ENCODE measurements at regions not wholly inside any gene's neighbourhood (a gene's known extent, or its start where the extent isn't known, plus 50 kb on each side); places are given as distances from the start of the nearest gene placed in this dataset.

- Histone ChIP-seq H2AFZ (ENCODE audit: low read length) (no peak overlapping the region), H3K4me3 (ENCODE audit: low read length) (no peak overlapping the region), H3K4me2 (ENCODE audit: low read depth, low read length, poor library complexity, severe bottlenecking) (no peak overlapping the region), H3K36me3 (ENCODE audit: insufficient read depth, low read length) (no peaks in the 10 kb centered on the region), H3K9me2 (replicated peaks; ENCODE audit: insufficient read depth, low read length) (no peaks in the 10 kb centered on the region), H3K9ac (ENCODE audit: low read length) (no peak overlapping the region), H3K79me2 (ENCODE audit: low read length) (no peaks in the 10 kb centered on the region), H4K20me1 (ENCODE audit: insufficient read depth, low read depth, low read length) (no peaks in the 10 kb centered on the region), H3K4me1 (ENCODE audit: low read length) (no peaks in the 10 kb centered on the region), H3K27ac (ENCODE audit: low read length) (no peak overlapping the region), H3K9me3 (ENCODE audit: low read length) (peaks cover 5% of the 10 kb centered on the region; the same call in 1 of the 2 replicates), H3K27me3 (ENCODE audit: low read length) (no peaks in the 10 kb centered on the region)
- DNase-seq = no peak
Observed at GRCh38 chr7:118580743-118581382, 356.4 kb downstream of the ANKRD7 start.

- Histone ChIP-seq H3K4me1 (ENCODE audit: low read length) (no peaks in the 10 kb centered on the region), H3K79me2 (ENCODE audit: low read length) (no peaks in the 10 kb centered on the region), H2AFZ (ENCODE audit: low read length) (no peak overlapping the region), H3K27ac (ENCODE audit: low read length) (no peak overlapping the region), H3K4me3 (ENCODE audit: low read length) (no peak overlapping the region), H3K36me3 (ENCODE audit: insufficient read depth, low read length) (no peaks in the 10 kb centered on the region), H3K9ac (ENCODE audit: low read length) (no peak overlapping the region), H3K27me3 (ENCODE audit: low read length) (no peaks in the 10 kb centered on the region), H3K4me2 (ENCODE audit: low read depth, low read length, poor library complexity, severe bottlenecking) (no peak overlapping the region), H4K20me1 (ENCODE audit: insufficient read depth, low read depth, low read length) (no peaks in the 10 kb centered on the region), H3K9me2 (replicated peaks; ENCODE audit: insufficient read depth, low read length) (no peaks in the 10 kb centered on the region), H3K9me3 (ENCODE audit: low read length) (0 out of 2 replicates have a peak, but pooled peaks cover 5% of the 10 kb centered on the region)
- DNase-seq = no peak
Observed at GRCh38 chr7:118583641-118584040, 359.1 kb downstream of the ANKRD7 start.

- no peak overlapping the region for H3K9ac ChIP-seq (ENCODE audit: low read length)
- H3K9me3 ChIP-seq (ENCODE audit: low read length) = 0 out of 2 replicates have a peak, but pooled peaks cover 5% of the 10 kb centered on the region
- no peaks in the 10 kb centered on the region for H3K36me3 ChIP-seq (ENCODE audit: insufficient read depth, low read length)
- no peak overlapping the region for H3K27ac ChIP-seq (ENCODE audit: low read length)
- no peaks in the 10 kb centered on the region for H3K4me1 ChIP-seq (ENCODE audit: low read length)
- H4K20me1 ChIP-seq (ENCODE audit: insufficient read depth, low read depth, low read length) = no peaks in the 10 kb centered on the region
- no peak overlapping the region for H3K4me2 ChIP-seq (ENCODE audit: low read depth, low read length, poor library complexity, severe bottlenecking)
- H3K27me3 ChIP-seq (ENCODE audit: low read length) = no peaks in the 10 kb centered on the region
- DNase-seq = no peak
- no peaks in the 10 kb centered on the region for H3K9me2 ChIP-seq (replicated peaks; ENCODE audit: insufficient read depth, low read length)
- H2AFZ ChIP-seq (ENCODE audit: low read length) = no peak overlapping the region
- H3K79me2 ChIP-seq (ENCODE audit: low read length) = no peaks in the 10 kb centered on the region
- H3K4me3 ChIP-seq (ENCODE audit: low read length) = no peak overlapping the region
Observed at GRCh38 chr7:118586248-118586647, 361.7 kb downstream of the ANKRD7 start.

GRCh38 chr7:118590107-118590506 is 365.6 kb downstream of the ANKRD7 start:
- no peaks in the 10 kb centered on the region for H3K9me2 ChIP-seq (replicated peaks; ENCODE audit: insufficient read depth, low read length)
- no peaks in the 10 kb centered on the region for H4K20me1 ChIP-seq (ENCODE audit: insufficient read depth, low read depth, low read length)
- H2AFZ ChIP-seq (ENCODE audit: low read length) = no peak overlapping the region
- H3K9ac ChIP-seq (ENCODE audit: low read length) = no peak overlapping the region
- H3K27me3 ChIP-seq (ENCODE audit: low read length) = no peaks in the 10 kb centered on the region
- no peaks in the 10 kb centered on the region for H3K4me1 ChIP-seq (ENCODE audit: low read length)
- no peak overlapping the region for H3K4me2 ChIP-seq (ENCODE audit: low read depth, low read length, poor library complexity, severe bottlenecking)
- no peak overlapping the region for H3K4me3 ChIP-seq (ENCODE audit: low read length)
- H3K27ac ChIP-seq (ENCODE audit: low read length) = no peak overlapping the region
- no peaks in the 10 kb centered on the region for H3K36me3 ChIP-seq (ENCODE audit: insufficient read depth, low read length)
- H3K9me3 ChIP-seq (ENCODE audit: low read length) = 0 out of 2 replicates have a peak, but pooled peaks cover 1% of the 10 kb centered on the region
- H3K79me2 ChIP-seq (ENCODE audit: low read length) = no peaks in the 10 kb centered on the region
- peak; percentile 73 for DNase-seq

- peaks cover 26% of the 10 kb centered on the region for H3K9me3 ChIP-seq (ENCODE audit: low read length)
- H2AFZ ChIP-seq (ENCODE audit: low read length) = no peak overlapping the region
- no peak for DNase-seq
- H3K27me3 ChIP-seq (ENCODE audit: low read length) = no peaks in the 10 kb centered on the region
- H3K4me3 ChIP-seq (ENCODE audit: low read length) = no peak overlapping the region
- no peak overlapping the region for H3K27ac ChIP-seq (ENCODE audit: low read length)
- no peaks in the 10 kb centered on the region for H3K9me2 ChIP-seq (replicated peaks; ENCODE audit: insufficient read depth, low read length)
- H4K20me1 ChIP-seq (ENCODE audit: insufficient read depth, low read depth, low read length) = no peaks in the 10 kb centered on the region
- H3K36me3 ChIP-seq (ENCODE audit: insufficient read depth, low read length) = no peaks in the 10 kb centered on the region
- H3K9ac ChIP-seq (ENCODE audit: low read length) = no peak overlapping the region
- H3K79me2 ChIP-seq (ENCODE audit: low read length) = no peaks in the 10 kb centered on the region
- no peaks in the 10 kb centered on the region for H3K4me1 ChIP-seq (ENCODE audit: low read length)
- no peak overlapping the region for H3K4me2 ChIP-seq (ENCODE audit: low read depth, low read length, poor library complexity, severe bottlenecking)
Observed at GRCh38 chr7:118602090-118602489, 377.6 kb downstream of the ANKRD7 start.

GRCh38 chr7:118606602-118607001 is 382.1 kb downstream of the ANKRD7 start:
- Histone ChIP-seq H3K36me3 (ENCODE audit: insufficient read depth, low read length) (no peaks in the 10 kb centered on the region), H2AFZ (ENCODE audit: low read length) (no peak overlapping the region), H3K4me3 (ENCODE audit: low read length) (no peak overlapping the region), H3K4me2 (ENCODE audit: low read depth, low read length, poor library complexity, severe bottlenecking) (no peak overlapping the region), H3K9ac (ENCODE audit: low read length) (no peak overlapping the region), H4K20me1 (ENCODE audit: insufficient read depth, low read depth, low read length) (no peaks in the 10 kb centered on the region), H3K9me2 (replicated peaks; ENCODE audit: insufficient read depth, low read length) (no peaks in the 10 kb centered on the region), H3K79me2 (ENCODE audit: low read length) (no peaks in the 10 kb centered on the region), H3K27me3 (ENCODE audit: low read length) (no peaks in the 10 kb centered on the region), H3K4me1 (ENCODE audit: low read length) (no peaks in the 10 kb centered on the region), H3K9me3 (ENCODE audit: low read length) (peaks cover 10% of the 10 kb centered on the region), H3K27ac (ENCODE audit: low read length) (no peak overlapping the region)
- no peak for DNase-seq

GRCh38 chr7:118609207-118609606 is 384.7 kb downstream of the ANKRD7 start:
- Histone ChIP-seq H3K4me3 (ENCODE audit: low read length) (no peak overlapping the region), H3K4me2 (ENCODE audit: low read depth, low read length, poor library complexity, severe bottlenecking) (no peak overlapping the region), H3K9ac (ENCODE audit: low read length) (no peak overlapping the region), H4K20me1 (ENCODE audit: insufficient read depth, low read depth, low read length) (no peaks in the 10 kb centered on the region), H3K27me3 (ENCODE audit: low read length) (no peaks in the 10 kb centered on the region), H2AFZ (ENCODE audit: low read length) (no peak overlapping the region), H3K4me1 (ENCODE audit: low read length) (no peaks in the 10 kb centered on the region), H3K9me2 (replicated peaks; ENCODE audit: insufficient read depth, low read length) (no peaks in the 10 kb centered on the region), H3K9me3 (ENCODE audit: low read length) (peaks cover 10% of the 10 kb centered on the region), H3K36me3 (ENCODE audit: insufficient read depth, low read length) (no peaks in the 10 kb centered on the region), H3K79me2 (ENCODE audit: low read length) (no peaks in the 10 kb centered on the region), H3K27ac (ENCODE audit: low read length) (no peak overlapping the region)
- no peak for DNase-seq

- Histone ChIP-seq H3K27ac (ENCODE audit: low read length) (no peak overlapping the region), H3K79me2 (ENCODE audit: low read length) (no peaks in the 10 kb centered on the region), H3K9me3 (ENCODE audit: low read length) (no peaks in the 10 kb centered on the region; the same call in 1 of the 2 replicates), H3K9me2 (replicated peaks; ENCODE audit: insufficient read depth, low read length) (no peaks in the 10 kb centered on the region), H3K9ac (ENCODE audit: low read length) (no peak overlapping the region), H3K27me3 (ENCODE audit: low read length) (no peaks in the 10 kb centered on the region), H3K4me2 (ENCODE audit: low read depth, low read length, poor library complexity, severe bottlenecking) (no peak overlapping the region), H4K20me1 (ENCODE audit: insufficient read depth, low read depth, low read length) (no peaks in the 10 kb centered on the region), H2AFZ (ENCODE audit: low read length) (no peak overlapping the region), H3K4me1 (ENCODE audit: low read length) (no peaks in the 10 kb centered on the region), H3K4me3 (ENCODE audit: low read length) (no peak overlapping the region), H3K36me3 (ENCODE audit: insufficient read depth, low read length) (no peaks in the 10 kb centered on the region)
- no peak for DNase-seq
Observed at GRCh38 chr7:118615681-118616080, 391.2 kb downstream of the ANKRD7 start.
